SK-N-SH (cell line): ENCODE measurements at regions not wholly inside any gene's neighbourhood (a gene's known extent, or its start where the extent isn't known, plus 50 kb on each side); places are given as distances from the start of the nearest gene placed in this dataset.

Experiments used
- CTCF ChIA-PET: fragments of 300-600, 350-600 bp; formaldehyde crosslinking; extraction: SDS; loops from one replicate; lab custom pipeline; 2021; lab: Yijun Ruan, JAX
- POLR2A ChIA-PET: fragments of 350-600 bp; sonication (Branson Sonifier 250); formaldehyde crosslinking; extraction: SDS; loops from one replicate; lab custom pipeline; 2020; ENCODE audit warnings: antibody characterized with exemption, inconsistent platforms; lab: Yijun Ruan, JAX
- DNase-seq: peaks from one replicate; pipeline ENCODE4 v3.0.0; 2012
- H2AFZ ChIP-seq: fragments of 200-600 bp; sonication (generic); 2 replicates; pipeline ENCODE4 v1.8.1; 2016; ENCODE audit warnings: antibody characterized with exemption, mild to moderate bottlenecking, low read depth
- H3F3A ChIP-seq: fragments of 200-600 bp; sonication (generic); replicated peaks from 2 replicates; pipeline ENCODE3; 2016; ENCODE audit warnings: antibody characterized with exemption, mild to moderate bottlenecking; ENCODE audit not compliant: insufficient read depth
- H3K27ac ChIP-seq, 2 experiments: fragments of 200-500 bp in 1 of 2; fragments of 200-600 bp in 1 of 2; sonication (Bioruptor generic) in 1 of 2; sonication (generic), shearing (Covaris generic) in 1 of 2; 2 replicates each; pipeline versions ENCODE4 v1.5.1 to v1.6.1; 2014 to 2016; ENCODE audit warnings: low read depth in 2 of 2, inconsistent platforms in 1 of 2, low read length in 1 of 2, mild to moderate bottlenecking in 1 of 2, mixed read lengths in 1 of 2
- H3K27me3 ChIP-seq: fragments of 200-600 bp; sonication (generic), shearing (Covaris generic); 2 replicates; pipeline ENCODE4 v1.6.1; 2016; ENCODE audit warnings: mixed run types; ENCODE audit not compliant: insufficient read depth
- H3K36me3 ChIP-seq, 2 experiments: fragments of 200-500 bp in 1 of 2; fragments of 200-600 bp in 1 of 2; sonication (Bioruptor generic) in 1 of 2; sonication (generic) in 1 of 2; replicated peaks in 1 of 2; 2 replicates each; pipeline versions ENCODE3 to v1.5.1; 2014 to 2016; ENCODE audit warnings: low read length in 1 of 2, mild to moderate bottlenecking in 1 of 2; ENCODE audit not compliant: insufficient read depth in 2 of 2, control insufficient read depth in 1 of 2
- H3K4me1 ChIP-seq, 2 experiments: fragments of 200-500 bp in 1 of 2; fragments of 200-600 bp in 1 of 2; sonication (Bioruptor generic) in 1 of 2; sonication (generic), shearing (Covaris generic) in 1 of 2; 2 replicates each; pipeline versions ENCODE4 v1.5.1 to v1.6.1; 2014 to 2016; ENCODE audit warnings: low read depth in 1 of 2, low read length in 1 of 2, mixed run types in 1 of 2; ENCODE audit not compliant: insufficient read depth in 2 of 2, control insufficient read depth in 1 of 2
- H3K4me2 ChIP-seq: fragments of 200-600 bp; sonication (generic), shearing (Covaris generic); 2 replicates; pipeline ENCODE4 v1.6.1; 2017; ENCODE audit warnings: mixed run types
- H3K4me3 ChIP-seq, 2 experiments: fragments of 200-500 bp in 1 of 2; fragments of 200-600 bp in 1 of 2; sonication (Bioruptor generic) in 1 of 2; sonication (generic), shearing (Covaris generic) in 1 of 2; 2 replicates each; pipeline versions ENCODE4 v1.5.1 to v1.8.1; 2014 to 2016; ENCODE audit warnings: low read depth in 2 of 2, inconsistent platforms in 1 of 2, low read length in 1 of 2, mild to moderate bottlenecking in 1 of 2, mixed read lengths in 1 of 2, moderate library complexity in 1 of 2
- H3K79me2 ChIP-seq: fragments of 200-600 bp; sonication (generic); 2 replicates; pipeline ENCODE4 v1.8.1; 2017; ENCODE audit warnings: mild to moderate bottlenecking; ENCODE audit not compliant: insufficient read depth
- H3K9ac ChIP-seq: fragments of 200-600 bp; sonication (generic); 2 replicates; pipeline ENCODE4 v1.6.1; 2017; ENCODE audit warnings: mixed run types
- H3K9me2 ChIP-seq: fragments of 200-600 bp; sonication (generic); 2 replicates; pipeline ENCODE4 v1.6.1; 2017; ENCODE audit warnings: mixed run types
- H3K9me3 ChIP-seq: fragments of 200-600 bp; sonication (generic); 2 replicates; pipeline ENCODE4 v1.6.1; 2017; ENCODE audit warnings: mixed run types, mild to moderate bottlenecking, moderate library complexity
- H4K20me1 ChIP-seq: fragments of 200-600 bp; sonication (generic); 2 replicates; pipeline ENCODE4 v1.6.1; 2017; ENCODE audit warnings: mild to moderate bottlenecking, mixed run types; ENCODE audit not compliant: insufficient read depth
- EZH2phosphoT487 ChIP-seq: fragments of 200-600 bp; sonication (generic); IDR thresholded peaks from 2 replicates; pipeline ENCODE4 v1.6.1; 2017; ENCODE audit warnings: low read depth, mixed run types, mild to moderate bottlenecking, antibody characterized with exemption, moderate library complexity, borderline replicate concordance
- FOXM1 ChIP-seq: IDR thresholded peaks from 2 replicates; pipeline ENCODE4 v1.4.0; 2012; ENCODE audit warnings: low read depth, mild to moderate bottlenecking
- GABPA ChIP-seq: IDR thresholded peaks from 2 replicates; pipeline ENCODE4 v1.4.0; 2012; ENCODE audit warnings: low read depth, mild to moderate bottlenecking
- GATA2 ChIP-seq: sonication (generic); formaldehyde crosslinking; IDR thresholded peaks from 2 replicates; pipeline ENCODE4 v1.5.0; 2020; ENCODE audit warnings: mild to moderate bottlenecking, missing genetic modification reagents
- NRF1 ChIP-seq: IDR thresholded peaks from 2 replicates; pipeline ENCODE4 v1.6.1; 2012; ENCODE audit warnings: low read depth, mild to moderate bottlenecking, low read length
- POLR2AphosphoS5 ChIP-seq: IDR thresholded peaks from 2 replicates; pipeline ENCODE4 v1.6.1; 2012; ENCODE audit warnings: low read depth, low read length
- RFX5 ChIP-seq: IDR thresholded peaks from 2 replicates; pipeline ENCODE4 v1.6.1; 2012; ENCODE audit warnings: mild to moderate bottlenecking, improper control_type of control experiment, low read length
- SIN3A ChIP-seq: IDR thresholded peaks from 2 replicates; pipeline ENCODE4 v1.6.1; 2012; ENCODE audit warnings: low read depth, mild to moderate bottlenecking, low read length, moderate library complexity, borderline replicate concordance
- TCF12 ChIP-seq: IDR thresholded peaks from 2 replicates; pipeline ENCODE4 v1.4.0; 2012
- TEAD4 ChIP-seq: IDR thresholded peaks from 2 replicates; pipeline ENCODE4 v1.4.0; 2012; ENCODE audit warnings: mild to moderate bottlenecking, borderline replicate concordance; ENCODE audit not compliant: insufficient read depth
- USF1 ChIP-seq: IDR thresholded peaks from 2 replicates; pipeline ENCODE4 v1.4.0; 2012; ENCODE audit warnings: low read depth, borderline replicate concordance
- WGBS: methylation state at CpG from one replicate; pipeline ENCODE4 v1.1.6; 2017; ENCODE audit warnings: low lambda C conversion rate; 5-methylcytosine and 5-hydroxymethylcytosine counted together
- TF ChIP-seq, protein P1 (sequence below): IDR thresholded peaks from 2 replicates; pipeline ENCODE4 v1.6.1; 2012; ENCODE audit warnings: mild to moderate bottlenecking, low read depth, low read length, moderate library complexity

GRCh38 chr13:99122171-99122570 lies 78.5 kb upstream of the UBAC2 start (continued):
- TF ChIP-seq EZH2phosphoT487 (no peak), USF1 (no peak), TCF12 (no peak), SIN3A (no peak), GATA2 (CRISPR knock-in tag) (no peak), FOXM1 (no peak), GABPA (no peak), TEAD4 (no peak), NRF1 (no peak), RFX5 (no peak), POLR2AphosphoS5 (no peak)

GRCh38 chr13:99123101-99124045 lies 77.3 kb upstream of the UBAC2 start:
- Histone ChIP-seq H3K4me1 (0 out of 4 replicates have a peak, but pooled peaks cover 0 to 5% of the 10 kb centered on the region in 2 experiments), H3K36me3 (no peaks in the 10 kb centered on the region), H3K9me3 (no peaks in the 10 kb centered on the region), H3K4me3 (no peak overlapping the region), H3K9ac (no peak overlapping the region), H3F3A (no peaks in the 10 kb centered on the region), H3K9me2 (no peaks in the 10 kb centered on the region), H3K4me2 (no peak overlapping the region), H3K27me3 (no peaks in the 10 kb centered on the region), H3K27ac (no peak overlapping the region), H4K20me1 (no peaks in the 10 kb centered on the region), H2AFZ (no peak overlapping the region), H3K79me2 (no peaks in the 10 kb centered on the region)
- ChIA-PET CTCF (interaction anchor here (2.4 kb wide), 1 partner anchor 53 kb away, joined by 12 read pairs; no protein-coding TSS in a partner anchor), POLR2A (no interaction called here)
- peak; percentile 50; the same call in 1 of the 2 replicates for TF ChIP-seq RFX5
- TF ChIP-seq, protein P1, sequence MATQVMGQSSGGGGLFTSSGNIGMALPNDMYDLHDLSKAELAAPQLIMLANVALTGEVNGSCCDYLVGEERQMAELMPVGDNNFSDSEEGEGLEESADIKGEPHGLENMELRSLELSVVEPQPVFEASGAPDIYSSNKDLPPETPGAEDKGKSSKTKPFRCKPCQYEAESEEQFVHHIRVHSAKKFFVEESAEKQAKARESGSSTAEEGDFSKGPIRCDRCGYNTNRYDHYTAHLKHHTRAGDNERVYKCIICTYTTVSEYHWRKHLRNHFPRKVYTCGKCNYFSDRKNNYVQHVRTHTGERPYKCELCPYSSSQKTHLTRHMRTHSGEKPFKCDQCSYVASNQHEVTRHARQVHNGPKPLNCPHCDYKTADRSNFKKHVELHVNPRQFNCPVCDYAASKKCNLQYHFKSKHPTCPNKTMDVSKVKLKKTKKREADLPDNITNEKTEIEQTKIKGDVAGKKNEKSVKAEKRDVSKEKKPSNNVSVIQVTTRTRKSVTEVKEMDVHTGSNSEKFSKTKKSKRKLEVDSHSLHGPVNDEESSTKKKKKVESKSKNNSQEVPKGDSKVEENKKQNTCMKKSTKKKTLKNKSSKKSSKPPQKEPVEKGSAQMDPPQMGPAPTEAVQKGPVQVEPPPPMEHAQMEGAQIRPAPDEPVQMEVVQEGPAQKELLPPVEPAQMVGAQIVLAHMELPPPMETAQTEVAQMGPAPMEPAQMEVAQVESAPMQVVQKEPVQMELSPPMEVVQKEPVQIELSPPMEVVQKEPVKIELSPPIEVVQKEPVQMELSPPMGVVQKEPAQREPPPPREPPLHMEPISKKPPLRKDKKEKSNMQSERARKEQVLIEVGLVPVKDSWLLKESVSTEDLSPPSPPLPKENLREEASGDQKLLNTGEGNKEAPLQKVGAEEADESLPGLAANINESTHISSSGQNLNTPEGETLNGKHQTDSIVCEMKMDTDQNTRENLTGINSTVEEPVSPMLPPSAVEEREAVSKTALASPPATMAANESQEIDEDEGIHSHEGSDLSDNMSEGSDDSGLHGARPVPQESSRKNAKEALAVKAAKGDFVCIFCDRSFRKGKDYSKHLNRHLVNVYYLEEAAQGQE = no peak
- TF ChIP-seq SIN3A = no peak
- TF ChIP-seq USF1 = no peak
- no peak for TF ChIP-seq GATA2 (CRISPR knock-in tag)
- no peak for DNase-seq
- WGBS = 71% methylated on average over 12 of the region's 14 CpGs
